Urothelium cell line (cell line): ENCODE measurements at regions not wholly inside any gene's neighbourhood (a gene's known extent, or its start where the extent isn't known, plus 50 kb on each side); places are given as distances from the start of the nearest gene placed in this dataset.

ENCODE experiments used
- DNase-seq: peaks from one replicate; pipeline ENCODE4 v3.0.0; 2011; ENCODE audit warnings: low spot score, mixed read lengths
- FAIRE-seq: peaks from 2 replicates; lab custom pipeline; 2011; peaks lifted over from hg19 to GRCh38; lab: Jason Lieb, UNC

DNA sequence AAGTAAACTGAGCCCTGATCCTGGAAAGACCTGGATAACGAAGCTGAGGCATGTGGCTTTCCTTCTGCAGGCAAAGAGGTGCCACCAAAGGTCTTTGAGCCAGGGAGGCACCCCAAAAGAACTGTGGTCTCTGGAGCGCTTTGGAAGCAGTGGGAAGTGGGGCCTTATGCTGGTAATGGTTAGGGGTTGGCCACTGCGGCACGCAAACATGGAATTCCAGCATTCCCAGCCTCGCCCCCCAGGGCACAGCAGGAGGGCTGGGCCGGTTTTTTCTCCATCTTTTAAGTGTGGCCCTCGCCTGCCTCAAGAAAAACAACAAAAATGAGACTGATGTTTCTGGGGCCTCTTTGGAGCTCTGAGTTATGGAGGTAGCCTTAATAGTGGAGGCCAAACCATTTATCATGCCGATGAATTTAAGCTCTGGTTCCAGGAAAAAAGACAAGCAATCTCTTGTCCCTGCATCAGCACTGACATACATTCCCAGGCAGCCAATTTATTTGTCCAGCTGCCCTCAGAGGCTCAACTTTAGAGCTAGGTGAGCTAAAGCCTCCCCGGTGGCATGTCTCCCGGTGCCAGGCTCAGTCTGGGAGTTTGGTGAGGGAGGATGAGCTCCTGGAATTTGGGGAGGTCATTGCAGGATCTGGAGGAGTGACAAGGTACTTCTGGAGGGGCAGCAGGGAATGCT lies 109.0 kb downstream of the TLE3 start:
- no peak for FAIRE-seq
- no peak for DNase-seq

GRCh38 chr15:69990566-69991421 lies 106.9 kb downstream of the TLE3 start:
- peak; percentile 69 for FAIRE-seq
- no peak for DNase-seq

GRCh38 chr15:69991551-69991980 lies 106.2 kb downstream of the TLE3 start:
- FAIRE-seq (no peak), DNase-seq (no peak)

DNA sequence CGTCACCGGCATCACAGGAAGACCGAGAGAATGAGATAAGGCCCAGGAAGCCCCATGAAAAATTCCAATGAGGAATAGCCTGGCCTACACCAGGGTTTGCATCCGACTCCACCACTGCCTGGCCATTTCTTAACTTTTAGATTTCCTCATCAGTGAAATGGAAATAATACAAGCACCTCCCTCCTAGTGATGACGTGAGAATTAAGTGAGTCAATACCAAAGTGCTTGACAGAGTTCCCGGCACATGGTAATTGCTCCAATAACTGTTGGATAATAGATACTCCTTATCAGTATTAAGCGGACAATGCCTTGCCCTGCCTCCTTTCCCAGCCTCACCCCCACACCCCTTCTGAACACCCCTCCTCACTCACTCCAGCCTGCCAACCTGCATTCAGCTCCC lies 105.4 kb downstream of the TLE3 start:
- FAIRE-seq (no peak), DNase-seq (no peak)

- DNase-seq = no peak
- FAIRE-seq = no peak
Observed at GRCh38 chr15:69994429-69995205, 103.1 kb downstream of the TLE3 start.

GRCh38 chr15:69996321-69997160 lies 101.2 kb downstream of the TLE3 start:
- DNase-seq (no peak), FAIRE-seq (no peak)

DNA sequence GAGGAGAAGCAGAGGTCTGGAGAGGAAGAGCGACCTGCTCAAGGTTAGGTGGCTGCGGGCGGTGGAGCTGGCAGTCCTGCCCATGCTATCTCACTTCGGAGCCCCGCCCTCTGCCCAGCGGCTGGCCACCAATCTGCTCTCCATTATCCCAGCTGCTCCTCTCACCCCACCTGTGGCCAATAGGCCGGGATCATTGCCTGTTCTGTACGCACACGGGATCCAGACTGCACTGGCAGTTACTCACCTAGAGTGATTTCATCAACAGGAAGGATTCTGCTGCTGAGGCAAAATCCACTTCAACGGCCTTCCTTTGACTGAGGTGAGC lies 100.6 kb downstream of the TLE3 start:
- DNase-seq (no peak), FAIRE-seq (peak; percentile 13)
